ENCODE measurements at regions not wholly inside any gene's neighbourhood (a gene's known extent, or its start where the extent isn't known, plus 50 kb on each side); places are given as distances from the start of the nearest gene placed in this dataset.

- no peak for TF ChIP-seq POLR2AphosphoS5 (IDR thresholded peaks at IDR 0.05; ENCODE audit: borderline replicate concordance, low read depth, low read length)
- TF ChIP-seq FOXP2 (optimal IDR thresholded peaks at IDR 0.05; ENCODE audit: control extremely low read depth, extremely low read length, insufficient read depth), result no peak
- no peak for TF ChIP-seq EZH2 (IDR thresholded peaks at IDR 0.05)
These were observed 414.1 kb upstream of the FKBP1C start for GRCh38 chr6:62797190-62797589.
